ENCODE measurements at regions not wholly inside any gene's neighbourhood (a gene's known extent, or its start where the extent isn't known, plus 50 kb on each side); places are given as distances from the start of the nearest gene placed in this dataset.

GRCh38 chr1:38267037-38268036, 220.7 kb upstream of the POU3F1 start:
- TF ChIP-seq CTCF (conservative IDR thresholded peaks at IDR 0.05 in 1 of 2, IDR thresholded peaks at IDR 0.05 in 1 of 2; ENCODE audit: low read depth in 1 of 2, low read length in 2 of 2) (no peak), EZH2 (IDR thresholded peaks at IDR 0.05; ENCODE audit: low read length, missing control alignments) (no peak)

Data from fibroblast of lung (primary cell).